ENCODE measurements at regions not wholly inside any gene's neighbourhood (a gene's known extent, or its start where the extent isn't known, plus 50 kb on each side); places are given as distances from the start of the nearest gene placed in this dataset.

- TF ChIP-seq CTCF (IDR thresholded peaks at IDR 0.05 in 8 of 11, conservative IDR thresholded peaks at IDR 0.05 in 3 of 11) (no peak), POLR2AphosphoS5 (IDR thresholded peaks at IDR 0.05) (no peak)
These were observed 592.7 kb downstream of the GRXCR1 start for GRCh38 chr4:43485196-43485595.
